Stimulated activated memory B cell treated with anti-CD40 and anti-IgM and Interleukin-4, amounts not matched to agents 10 μg/mL and 1 μg/mL and 100 μg/mL, for 72 hours (primary cell): ENCODE measurements at regions not wholly inside any gene's neighbourhood (a gene's known extent, or its start where the extent isn't known, plus 50 kb on each side); places are given as distances from the start of the nearest gene placed in this dataset.
"Not testable (repeated sequence)": the region's sequence is repeated elsewhere in the genome, so short reads cannot be mapped to it uniquely, and the experiment has no call there.

ENCODE experiments used
- ATAC-seq: fragments of 150-1000 bp; cut with Tn5 transposase; 2 replicates; pipeline ENCODE4 v1.10.0; 2021
- H3K27ac Mint-ChIP-seq: one replicate; pipeline ENCODE4 v1.8.0; 2022; ENCODE audit warnings: mild to moderate bottlenecking, mixed read lengths
- H3K27me3 Mint-ChIP-seq: one replicate; pipeline ENCODE4 v1.8.0; 2022; ENCODE audit warnings: mixed read lengths
- H3K36me3 Mint-ChIP-seq: one replicate; pipeline ENCODE4 v1.8.0; 2022; ENCODE audit warnings: mixed read lengths
- H3K4me1 Mint-ChIP-seq: one replicate; pipeline ENCODE4 v1.8.0; 2022; ENCODE audit warnings: mixed read lengths
- H3K4me3 Mint-ChIP-seq: one replicate; pipeline ENCODE4 v1.8.0; 2022; ENCODE audit warnings: mild to moderate bottlenecking, moderate library complexity, mixed read lengths
- H3K9me3 Mint-ChIP-seq: one replicate; pipeline ENCODE4 v1.8.0; 2022; ENCODE audit warnings: mixed read lengths

GRCh38 chr6:126718600-126719327, 378.8 kb downstream of the CENPW start:
- Mint-ChIP-seq H3K4me1 (no peaks in the 10 kb centered on the region), H3K4me3 (no peak overlapping the region)

GRCh38 chr6:126720304-126720703, 380.4 kb downstream of the CENPW start:
- Mint-ChIP-seq H3K36me3 (no peaks in the 10 kb centered on the region), H3K27me3 (no peaks in the 10 kb centered on the region), H3K4me1 (no peaks in the 10 kb centered on the region), H3K4me3 (no peak overlapping the region), H3K27ac (no peak overlapping the region), H3K9me3 (no peaks in the 10 kb centered on the region)
- ATAC-seq = no peak

More at GRCh38 chr6:126718600-126719327, 378.8 kb downstream of the CENPW start:
- Mint-ChIP-seq H3K27me3 (no peaks in the 10 kb centered on the region), H3K27ac (no peak overlapping the region), H3K36me3 (no peaks in the 10 kb centered on the region), H3K9me3 (no peaks in the 10 kb centered on the region)
- no peak for ATAC-seq

- Mint-ChIP-seq H3K4me1 (no peaks in the 10 kb centered on the region), H3K27me3 (no peaks in the 10 kb centered on the region), H3K36me3 (no peaks in the 10 kb centered on the region), H3K9me3 (no peaks in the 10 kb centered on the region), H3K27ac (no peak overlapping the region), H3K4me3 (no peak overlapping the region)
- no peak for ATAC-seq
Measured at GRCh38 chr6:126721581-126722160, 381.8 kb downstream of the CENPW start.

- no peaks in the 10 kb centered on the region for H3K27me3 Mint-ChIP-seq
- no peak overlapping the region for H3K4me3 Mint-ChIP-seq
- no peak overlapping the region for H3K27ac Mint-ChIP-seq
- ATAC-seq = no peak
- H3K4me1 Mint-ChIP-seq = no peaks in the 10 kb centered on the region
- H3K36me3 Mint-ChIP-seq = no peaks in the 10 kb centered on the region
- peaks cover 1% of the 10 kb centered on the region for H3K9me3 Mint-ChIP-seq
Measured at GRCh38 chr6:126722411-126722810, 382.5 kb downstream of the CENPW start.

GRCh38 chr6:126723541-126724170, 383.7 kb downstream of the CENPW start:
- Mint-ChIP-seq H3K36me3 (no peaks in the 10 kb centered on the region), H3K4me1 (no peaks in the 10 kb centered on the region), H3K4me3 (no peak overlapping the region), H3K27me3 (no peaks in the 10 kb centered on the region), H3K9me3 (peaks cover 4% of the 10 kb centered on the region), H3K27ac (no peak overlapping the region)
- no peak for ATAC-seq

- no peak for ATAC-seq
- Mint-ChIP-seq H3K4me3 (no peak overlapping the region), H3K27me3 (no peaks in the 10 kb centered on the region), H3K4me1 (no peaks in the 10 kb centered on the region), H3K9me3 (peaks cover 9% of the 10 kb centered on the region), H3K36me3 (no peaks in the 10 kb centered on the region), H3K27ac (no peak overlapping the region)
Measured at GRCh38 chr6:126724821-126725220, 384.9 kb downstream of the CENPW start.

- not testable (repeated sequence) for H3K36me3 Mint-ChIP-seq, ATAC-seq, H3K27ac Mint-ChIP-seq, H3K4me3 Mint-ChIP-seq, H3K4me1 Mint-ChIP-seq, H3K27me3 Mint-ChIP-seq, H3K9me3 Mint-ChIP-seq
Measured at GRCh38 chr6:126726454-126726853, 386.5 kb downstream of the CENPW start.

GRCh38 chr6:126738146-126738545, 380.3 kb upstream of the RSPO3 start:
- Mint-ChIP-seq H3K27me3 (no peaks in the 10 kb centered on the region), H3K27ac (no peak overlapping the region), H3K36me3 (no peaks in the 10 kb centered on the region), H3K4me1 (no peaks in the 10 kb centered on the region), H3K4me3 (no peak overlapping the region), H3K9me3 (no peaks in the 10 kb centered on the region)
- no peak for ATAC-seq

GRCh38 chr6:126738641-126739040, 379.8 kb upstream of the RSPO3 start:
- no peaks in the 10 kb centered on the region for H3K27me3 Mint-ChIP-seq
- no peak for ATAC-seq

GRCh38 chr6:126743076-126743475, 375.4 kb upstream of the RSPO3 start:
- Mint-ChIP-seq H3K4me1 (no peaks in the 10 kb centered on the region), H3K27ac (no peak overlapping the region), H3K4me3 (no peak overlapping the region), H3K27me3 (no peaks in the 10 kb centered on the region), H3K9me3 (peaks cover 4% of the 10 kb centered on the region), H3K36me3 (no peaks in the 10 kb centered on the region)
- ATAC-seq = no peak

More at GRCh38 chr6:126738641-126739040, 379.8 kb upstream of the RSPO3 start:
- Mint-ChIP-seq H3K4me3 (no peak overlapping the region), H3K4me1 (no peaks in the 10 kb centered on the region), H3K9me3 (no peaks in the 10 kb centered on the region), H3K27ac (no peak overlapping the region), H3K36me3 (no peaks in the 10 kb centered on the region)

GRCh38 chr6:126747728-126748540, 370.5 kb upstream of the RSPO3 start:
- Mint-ChIP-seq H3K36me3 (no peaks in the 10 kb centered on the region), H3K4me3 (no peak overlapping the region), H3K27me3 (no peaks in the 10 kb centered on the region), H3K4me1 (no peaks in the 10 kb centered on the region), H3K9me3 (peaks cover 13% of the 10 kb centered on the region), H3K27ac (no peak overlapping the region)
- ATAC-seq = no peak

GRCh38 chr6:126753606-126754005, 364.9 kb upstream of the RSPO3 start:
- no peaks in the 10 kb centered on the region for H3K27me3 Mint-ChIP-seq
- no peak for ATAC-seq
- no peaks in the 10 kb centered on the region for H3K36me3 Mint-ChIP-seq
- H3K9me3 Mint-ChIP-seq = peaks cover 22% of the 10 kb centered on the region
- H3K4me1 Mint-ChIP-seq = no peaks in the 10 kb centered on the region
- no peak overlapping the region for H3K27ac Mint-ChIP-seq
- no peak overlapping the region for H3K4me3 Mint-ChIP-seq

- no peak overlapping the region for H3K27ac Mint-ChIP-seq
Measured at GRCh38 chr6:126761854-126762253, 356.6 kb upstream of the RSPO3 start.

GRCh38 chr6:126764104-126764503, 354.4 kb upstream of the RSPO3 start:
- H3K4me1 Mint-ChIP-seq = no peaks in the 10 kb centered on the region
- no peak overlapping the region for H3K27ac Mint-ChIP-seq
- no peak overlapping the region for H3K4me3 Mint-ChIP-seq
- no peaks in the 10 kb centered on the region for H3K9me3 Mint-ChIP-seq
- no peaks in the 10 kb centered on the region for H3K27me3 Mint-ChIP-seq
- H3K36me3 Mint-ChIP-seq = no peaks in the 10 kb centered on the region
- ATAC-seq = no peak

More at GRCh38 chr6:126761854-126762253, 356.6 kb upstream of the RSPO3 start:
- Mint-ChIP-seq H3K27me3 (no peaks in the 10 kb centered on the region), H3K36me3 (no peaks in the 10 kb centered on the region), H3K9me3 (peaks cover 4% of the 10 kb centered on the region), H3K4me1 (no peaks in the 10 kb centered on the region), H3K4me3 (no peak overlapping the region)
- no peak for ATAC-seq

GRCh38 chr6:126764671-126765070, 353.8 kb upstream of the RSPO3 start:
- no peaks in the 10 kb centered on the region for H3K9me3 Mint-ChIP-seq
- H3K27ac Mint-ChIP-seq = no peak overlapping the region
- H3K36me3 Mint-ChIP-seq = no peaks in the 10 kb centered on the region
- H3K4me1 Mint-ChIP-seq = no peaks in the 10 kb centered on the region
- ATAC-seq = no peak
- H3K4me3 Mint-ChIP-seq = no peak overlapping the region
- no peaks in the 10 kb centered on the region for H3K27me3 Mint-ChIP-seq
